WTC11 (cell line): ENCODE measurements at regions not wholly inside any gene's neighbourhood (a gene's known extent, or its start where the extent isn't known, plus 50 kb on each side); places are given as distances from the start of the nearest gene placed in this dataset.

ENCODE experiments used
- ATAC-seq: fragments of 200-7000 bp; cut with Tn5 transposase; 2 replicates; pipeline ENCODE4 v1.10.0; 2021; ENCODE audit warnings: mild to moderate bottlenecking, moderate library complexity
- CTCF ChIA-PET: fragments of 300-600 bp; sonication (Branson Sonifier 250); formaldehyde crosslinking; loops from one replicate; lab custom pipeline; 2021; ENCODE audit warnings: antibody characterized with exemption; lab: Charles Lee
- POLR2A ChIA-PET: fragments of 350-600 bp; sonication (Branson Sonifier 250); formaldehyde crosslinking; loops from one replicate; lab custom pipeline; 2021; ENCODE audit warnings: antibody characterized with exemption; lab: Charles Lee
- DNase-seq: peaks from one replicate; pipeline ENCODE4 v3.0.0; 2021; ENCODE audit warnings: low spot score
- H3K27ac Mint-ChIP-seq: 2 replicates; pipeline ENCODE4 v1.8.0; 2021; ENCODE audit warnings: mixed read lengths
- H3K27me3 Mint-ChIP-seq: 2 replicates; pipeline ENCODE4 v1.8.0; 2021; ENCODE audit warnings: low read depth, mild to moderate bottlenecking, moderate library complexity, mixed read lengths
- H3K36me3 Mint-ChIP-seq: 2 replicates; pipeline ENCODE4 v1.8.0; 2021; ENCODE audit warnings: mixed read lengths
- H3K4me1 Mint-ChIP-seq: 2 replicates; pipeline ENCODE4 v1.8.0; 2022; ENCODE audit warnings: mixed read lengths
- H3K4me3 Mint-ChIP-seq: 2 replicates; pipeline ENCODE4 v1.8.0; 2021; ENCODE audit warnings: mild to moderate bottlenecking, moderate library complexity, mixed read lengths
- H3K9me3 Mint-ChIP-seq: 2 replicates; pipeline ENCODE4 v1.8.0; 2021; ENCODE audit warnings: mixed read lengths
- EMX1 ChIP-seq: fragments of 250-450 bp; sonication (Bioruptor Pico); IDR thresholded peaks from 2 replicates; pipeline ENCODE4 v1.8.0; 2021; ENCODE audit warnings: mild to moderate bottlenecking
- FOXK1 ChIP-seq: sonication (generic); formaldehyde crosslinking; IDR thresholded peaks from 2 replicates; pipeline ENCODE4 v1.8.0; 2022; ENCODE audit warnings: mild to moderate bottlenecking, moderate library complexity, missing genetic modification reagents
- GABPB1 ChIP-seq: sonication (generic); formaldehyde crosslinking; IDR thresholded peaks from 2 replicates; pipeline ENCODE4 v1.8.1; 2023; ENCODE audit warnings: mild to moderate bottlenecking, missing genetic modification reagents
- GTF2I ChIP-seq: fragments of 250-450 bp; sonication (Bioruptor Pico); conservative IDR thresholded peaks from 2 replicates; pipeline ENCODE4 v1.4.0; 2021; ENCODE audit warnings: mild to moderate bottlenecking
- MXD4 ChIP-seq: fragments of 250-450 bp; sonication (Bioruptor Pico); IDR thresholded peaks from 2 replicates; pipeline ENCODE4 v1.8.0; 2021; ENCODE audit warnings: mild to moderate bottlenecking, moderate library complexity, borderline replicate concordance
- NFE2L1 ChIP-seq: sonication (generic); formaldehyde crosslinking; IDR thresholded peaks from 2 replicates; pipeline ENCODE4 v1.8.1; 2023; ENCODE audit warnings: missing genetic modification reagents
- NR1H2 ChIP-seq: sonication (generic); formaldehyde crosslinking; IDR thresholded peaks from 2 replicates; pipeline ENCODE4 v1.9.0; 2021; ENCODE audit warnings: mild to moderate bottlenecking, moderate library complexity, missing genetic modification reagents
- PRRX2 ChIP-seq: fragments of 250-450 bp; sonication (Bioruptor Pico); IDR thresholded peaks from 2 replicates; pipeline ENCODE4 v1.8.0; 2021; ENCODE audit warnings: mild to moderate bottlenecking
- SOX15 ChIP-seq: fragments of 250-450 bp; sonication (Bioruptor Pico); IDR thresholded peaks from 2 replicates; pipeline ENCODE4 v1.9.0; 2021; ENCODE audit warnings: mild to moderate bottlenecking
- TEAD1 ChIP-seq: sonication (generic); formaldehyde crosslinking; IDR thresholded peaks from 2 replicates; pipeline ENCODE4 v1.8.0; 2022; ENCODE audit warnings: mild to moderate bottlenecking, missing genetic modification reagents
- ZNF138 ChIP-seq: sonication (generic); formaldehyde crosslinking; conservative IDR thresholded peaks from 2 replicates; pipeline ENCODE4 v1.8.1; 2022; ENCODE audit warnings: mild to moderate bottlenecking, moderate library complexity, missing genetic modification reagents
- ZNF396 ChIP-seq: fragments of 250-450 bp; sonication (Bioruptor Pico); IDR thresholded peaks from 2 replicates; pipeline ENCODE4 v1.8.0; 2021; ENCODE audit warnings: mild to moderate bottlenecking, moderate library complexity, borderline replicate concordance
- ZNF416 ChIP-seq: fragments of 250-450 bp; sonication (Bioruptor Pico); IDR thresholded peaks from 2 replicates; pipeline ENCODE4 v1.9.0; 2021; ENCODE audit warnings: mild to moderate bottlenecking, inconsistent platforms
- ZNF671 ChIP-seq: fragments of 250-450 bp; sonication (Bioruptor Pico); IDR thresholded peaks from 2 replicates; pipeline ENCODE4 v1.8.0; 2021; ENCODE audit warnings: mild to moderate bottlenecking
- TF ChIP-seq, protein P1 (sequence below): fragments of 250-450 bp; sonication (Bioruptor Pico); IDR thresholded peaks from 2 replicates; pipeline ENCODE4 v1.8.0; 2021; ENCODE audit warnings: mild to moderate bottlenecking
- TF ChIP-seq, protein P2 (sequence below): sonication (generic); formaldehyde crosslinking; IDR thresholded peaks from 2 replicates; pipeline ENCODE4 v1.8.1; 2022; ENCODE audit warnings: low read depth, mild to moderate bottlenecking, moderate library complexity, missing genetic modification reagents, borderline replicate concordance
- TF ChIP-seq, protein P3 (sequence below): sonication (generic); formaldehyde crosslinking; IDR thresholded peaks from 2 replicates; pipeline ENCODE4 v1.8.1; 2022; ENCODE audit warnings: mild to moderate bottlenecking, missing genetic modification reagents, moderate library complexity, borderline replicate concordance
- TF ChIP-seq, protein P4 (sequence below): sonication (generic); formaldehyde crosslinking; IDR thresholded peaks from 2 replicates; pipeline ENCODE4 v1.8.1; 2023; ENCODE audit warnings: mild to moderate bottlenecking, missing genetic modification reagents
- TF ChIP-seq, protein P5 (sequence below): sonication (generic); formaldehyde crosslinking; conservative IDR thresholded peaks from 2 replicates; pipeline ENCODE4 v1.8.1; 2023; ENCODE audit warnings: mild to moderate bottlenecking, low read depth, missing genetic modification reagents, moderate library complexity
- TF ChIP-seq, protein P6 (sequence below): sonication (generic); formaldehyde crosslinking; IDR thresholded peaks from 2 replicates; pipeline ENCODE4 v1.8.0; 2022; ENCODE audit warnings: mild to moderate bottlenecking, missing genetic modification reagents
- TF ChIP-seq, protein P7 (sequence below): sonication (generic); formaldehyde crosslinking; conservative IDR thresholded peaks from 2 replicates; pipeline ENCODE4 v1.8.1; 2022; ENCODE audit warnings: mild to moderate bottlenecking, missing genetic modification reagents
- TF ChIP-seq, protein P8 (sequence below): sonication (generic); formaldehyde crosslinking; IDR thresholded peaks from 2 replicates; pipeline ENCODE4 v1.8.1; 2023; ENCODE audit warnings: mild to moderate bottlenecking, missing genetic modification reagents, borderline replicate concordance

DNA sequence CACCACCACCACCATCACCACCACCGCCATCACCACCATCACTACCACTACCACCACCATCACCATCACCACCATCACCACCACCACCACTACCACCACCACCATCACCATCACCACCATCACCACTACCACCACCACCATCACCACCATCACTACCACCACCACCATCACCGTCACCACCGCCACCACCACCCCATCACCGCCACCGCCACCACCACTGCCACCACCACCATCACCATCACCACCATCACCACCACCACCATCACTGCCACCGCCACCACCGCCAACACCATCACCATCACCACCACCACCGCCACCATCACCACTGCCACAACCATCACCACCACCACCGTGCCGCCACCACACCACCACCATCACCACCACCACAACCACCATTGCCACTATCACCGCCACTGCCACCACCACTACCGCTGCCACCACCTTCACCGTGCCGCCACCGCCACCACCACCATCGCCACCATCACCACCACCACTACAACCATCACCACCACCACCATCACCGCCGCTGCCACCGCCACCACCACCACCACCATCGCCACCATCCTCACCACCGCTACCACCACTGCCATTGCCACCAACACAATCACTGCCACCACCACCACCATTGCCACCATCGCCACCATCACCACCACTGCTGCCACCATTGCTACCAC, 1511.3 kb upstream of the AGA start:
- TF ChIP-seq FOXK1 (no peak), TEAD1 (CRISPR knock-in tag) (no peak), NR1H2 (CRISPR knock-in tag) (no peak), SOX15 (CRISPR knock-in tag) (no peak), ZNF416 (no peak), NFE2L1 (CRISPR knock-in tag) (no peak)
- TF ChIP-seq, protein P1, sequence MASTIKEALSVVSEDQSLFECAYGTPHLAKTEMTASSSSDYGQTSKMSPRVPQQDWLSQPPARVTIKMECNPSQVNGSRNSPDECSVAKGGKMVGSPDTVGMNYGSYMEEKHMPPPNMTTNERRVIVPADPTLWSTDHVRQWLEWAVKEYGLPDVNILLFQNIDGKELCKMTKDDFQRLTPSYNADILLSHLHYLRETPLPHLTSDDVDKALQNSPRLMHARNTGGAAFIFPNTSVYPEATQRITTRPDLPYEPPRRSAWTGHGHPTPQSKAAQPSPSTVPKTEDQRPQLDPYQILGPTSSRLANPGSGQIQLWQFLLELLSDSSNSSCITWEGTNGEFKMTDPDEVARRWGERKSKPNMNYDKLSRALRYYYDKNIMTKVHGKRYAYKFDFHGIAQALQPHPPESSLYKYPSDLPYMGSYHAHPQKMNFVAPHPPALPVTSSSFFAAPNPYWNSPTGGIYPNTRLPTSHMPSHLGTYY (CRISPR knock-in tag), result no peak
- Mint-ChIP-seq H3K4me3 (no peak overlapping the region), H3K9me3 (peaks cover 15% of the 10 kb centered on the region), H3K36me3 (peaks cover 10% of the 10 kb centered on the region), H3K4me1 (no peaks in the 10 kb centered on the region), H3K27me3 (no peaks in the 10 kb centered on the region), H3K27ac (no peak overlapping the region)
- ATAC-seq (no peak), DNase-seq (no peak)
- ChIA-PET POLR2A (no interaction called here), CTCF (no interaction called here)

DNA sequence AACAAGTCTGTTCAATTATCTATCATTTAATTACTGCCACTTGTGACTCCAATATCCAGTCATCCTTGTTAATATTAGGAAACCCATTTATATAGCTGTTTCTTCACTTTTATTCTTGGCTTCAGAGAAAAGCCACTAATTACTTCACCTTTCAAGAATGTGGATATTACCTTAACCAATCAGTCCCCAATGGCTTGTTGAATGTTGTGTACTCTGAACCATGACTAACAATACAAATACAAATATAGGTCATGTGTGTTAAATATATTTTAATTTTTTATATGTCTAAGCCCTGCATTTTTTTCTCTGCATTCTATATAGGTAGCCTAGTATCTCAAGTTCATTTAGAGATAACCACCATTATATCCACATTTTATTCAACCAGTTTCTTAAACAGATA, 1513.4 kb upstream of the AGA start:
- ATAC-seq, result no peak
- DNase-seq, result no peak
- peaks cover 10% of the 10 kb centered on the region for H3K36me3 Mint-ChIP-seq
- peaks cover 15% of the 10 kb centered on the region for H3K9me3 Mint-ChIP-seq
- H3K4me3 Mint-ChIP-seq, result no peak overlapping the region
- H3K4me1 Mint-ChIP-seq, result no peaks in the 10 kb centered on the region
- H3K27me3 Mint-ChIP-seq, result no peaks in the 10 kb centered on the region
- CTCF ChIA-PET, result interaction anchor here (1.2 kb wide), 1 partner anchor 352 kb away, joined by 4 read pairs; no protein-coding TSS in a partner anchor
- POLR2A ChIA-PET, result no interaction called here
- H3K27ac Mint-ChIP-seq, result no peak overlapping the region
- no peak for TF ChIP-seq PRRX2 (CRISPR knock-in tag)
- TF ChIP-seq, protein P2, sequence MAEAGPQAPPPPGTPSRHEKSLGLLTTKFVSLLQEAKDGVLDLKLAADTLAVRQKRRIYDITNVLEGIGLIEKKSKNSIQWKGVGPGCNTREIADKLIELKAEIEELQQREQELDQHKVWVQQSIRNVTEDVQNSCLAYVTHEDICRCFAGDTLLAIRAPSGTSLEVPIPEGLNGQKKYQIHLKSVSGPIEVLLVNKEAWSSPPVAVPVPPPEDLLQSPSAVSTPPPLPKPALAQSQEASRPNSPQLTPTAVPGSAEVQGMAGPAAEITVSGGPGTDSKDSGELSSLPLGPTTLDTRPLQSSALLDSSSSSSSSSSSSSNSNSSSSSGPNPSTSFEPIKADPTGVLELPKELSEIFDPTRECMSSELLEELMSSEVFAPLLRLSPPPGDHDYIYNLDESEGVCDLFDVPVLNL (CRISPR knock-in tag), result no peak
- TF ChIP-seq, protein P3, sequence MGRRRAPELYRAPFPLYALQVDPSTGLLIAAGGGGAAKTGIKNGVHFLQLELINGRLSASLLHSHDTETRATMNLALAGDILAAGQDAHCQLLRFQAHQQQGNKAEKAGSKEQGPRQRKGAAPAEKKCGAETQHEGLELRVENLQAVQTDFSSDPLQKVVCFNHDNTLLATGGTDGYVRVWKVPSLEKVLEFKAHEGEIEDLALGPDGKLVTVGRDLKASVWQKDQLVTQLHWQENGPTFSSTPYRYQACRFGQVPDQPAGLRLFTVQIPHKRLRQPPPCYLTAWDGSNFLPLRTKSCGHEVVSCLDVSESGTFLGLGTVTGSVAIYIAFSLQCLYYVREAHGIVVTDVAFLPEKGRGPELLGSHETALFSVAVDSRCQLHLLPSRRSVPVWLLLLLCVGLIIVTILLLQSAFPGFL (CRISPR knock-in tag), result no peak
- TF ChIP-seq GTF2I (CRISPR knock-in tag), result no peak
- TF ChIP-seq MXD4 (CRISPR knock-in tag), result no peak
- TF ChIP-seq ZNF138 (CRISPR knock-in tag), result no peak
- TF ChIP-seq TEAD1 (CRISPR knock-in tag), result no peak
- TF ChIP-seq, protein P4, sequence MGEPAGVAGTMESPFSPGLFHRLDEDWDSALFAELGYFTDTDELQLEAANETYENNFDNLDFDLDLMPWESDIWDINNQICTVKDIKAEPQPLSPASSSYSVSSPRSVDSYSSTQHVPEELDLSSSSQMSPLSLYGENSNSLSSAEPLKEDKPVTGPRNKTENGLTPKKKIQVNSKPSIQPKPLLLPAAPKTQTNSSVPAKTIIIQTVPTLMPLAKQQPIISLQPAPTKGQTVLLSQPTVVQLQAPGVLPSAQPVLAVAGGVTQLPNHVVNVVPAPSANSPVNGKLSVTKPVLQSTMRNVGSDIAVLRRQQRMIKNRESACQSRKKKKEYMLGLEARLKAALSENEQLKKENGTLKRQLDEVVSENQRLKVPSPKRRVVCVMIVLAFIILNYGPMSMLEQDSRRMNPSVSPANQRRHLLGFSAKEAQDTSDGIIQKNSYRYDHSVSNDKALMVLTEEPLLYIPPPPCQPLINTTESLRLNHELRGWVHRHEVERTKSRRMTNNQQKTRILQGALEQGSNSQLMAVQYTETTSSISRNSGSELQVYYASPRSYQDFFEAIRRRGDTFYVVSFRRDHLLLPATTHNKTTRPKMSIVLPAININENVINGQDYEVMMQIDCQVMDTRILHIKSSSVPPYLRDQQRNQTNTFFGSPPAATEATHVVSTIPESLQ (CRISPR knock-in tag), result no peak
- TF ChIP-seq ZNF416, result no peak
- TF ChIP-seq, protein P5, sequence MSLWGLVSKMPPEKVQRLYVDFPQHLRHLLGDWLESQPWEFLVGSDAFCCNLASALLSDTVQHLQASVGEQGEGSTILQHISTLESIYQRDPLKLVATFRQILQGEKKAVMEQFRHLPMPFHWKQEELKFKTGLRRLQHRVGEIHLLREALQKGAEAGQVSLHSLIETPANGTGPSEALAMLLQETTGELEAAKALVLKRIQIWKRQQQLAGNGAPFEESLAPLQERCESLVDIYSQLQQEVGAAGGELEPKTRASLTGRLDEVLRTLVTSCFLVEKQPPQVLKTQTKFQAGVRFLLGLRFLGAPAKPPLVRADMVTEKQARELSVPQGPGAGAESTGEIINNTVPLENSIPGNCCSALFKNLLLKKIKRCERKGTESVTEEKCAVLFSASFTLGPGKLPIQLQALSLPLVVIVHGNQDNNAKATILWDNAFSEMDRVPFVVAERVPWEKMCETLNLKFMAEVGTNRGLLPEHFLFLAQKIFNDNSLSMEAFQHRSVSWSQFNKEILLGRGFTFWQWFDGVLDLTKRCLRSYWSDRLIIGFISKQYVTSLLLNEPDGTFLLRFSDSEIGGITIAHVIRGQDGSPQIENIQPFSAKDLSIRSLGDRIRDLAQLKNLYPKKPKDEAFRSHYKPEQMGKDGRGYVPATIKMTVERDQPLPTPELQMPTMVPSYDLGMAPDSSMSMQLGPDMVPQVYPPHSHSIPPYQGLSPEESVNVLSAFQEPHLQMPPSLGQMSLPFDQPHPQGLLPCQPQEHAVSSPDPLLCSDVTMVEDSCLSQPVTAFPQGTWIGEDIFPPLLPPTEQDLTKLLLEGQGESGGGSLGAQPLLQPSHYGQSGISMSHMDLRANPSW (CRISPR knock-in tag), result no peak
- TF ChIP-seq, protein P6, sequence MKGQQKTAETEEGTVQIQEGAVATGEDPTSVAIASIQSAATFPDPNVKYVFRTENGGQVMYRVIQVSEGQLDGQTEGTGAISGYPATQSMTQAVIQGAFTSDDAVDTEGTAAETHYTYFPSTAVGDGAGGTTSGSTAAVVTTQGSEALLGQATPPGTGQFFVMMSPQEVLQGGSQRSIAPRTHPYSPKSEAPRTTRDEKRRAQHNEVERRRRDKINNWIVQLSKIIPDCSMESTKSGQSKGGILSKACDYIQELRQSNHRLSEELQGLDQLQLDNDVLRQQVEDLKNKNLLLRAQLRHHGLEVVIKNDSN (CRISPR knock-in tag), result no peak
- TF ChIP-seq, protein P7, sequence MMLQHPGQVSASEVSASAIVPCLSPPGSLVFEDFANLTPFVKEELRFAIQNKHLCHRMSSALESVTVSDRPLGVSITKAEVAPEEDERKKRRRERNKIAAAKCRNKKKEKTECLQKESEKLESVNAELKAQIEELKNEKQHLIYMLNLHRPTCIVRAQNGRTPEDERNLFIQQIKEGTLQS (CRISPR knock-in tag), result no peak
- TF ChIP-seq ZNF671 (CRISPR knock-in tag), result no peak
- TF ChIP-seq, protein P8, sequence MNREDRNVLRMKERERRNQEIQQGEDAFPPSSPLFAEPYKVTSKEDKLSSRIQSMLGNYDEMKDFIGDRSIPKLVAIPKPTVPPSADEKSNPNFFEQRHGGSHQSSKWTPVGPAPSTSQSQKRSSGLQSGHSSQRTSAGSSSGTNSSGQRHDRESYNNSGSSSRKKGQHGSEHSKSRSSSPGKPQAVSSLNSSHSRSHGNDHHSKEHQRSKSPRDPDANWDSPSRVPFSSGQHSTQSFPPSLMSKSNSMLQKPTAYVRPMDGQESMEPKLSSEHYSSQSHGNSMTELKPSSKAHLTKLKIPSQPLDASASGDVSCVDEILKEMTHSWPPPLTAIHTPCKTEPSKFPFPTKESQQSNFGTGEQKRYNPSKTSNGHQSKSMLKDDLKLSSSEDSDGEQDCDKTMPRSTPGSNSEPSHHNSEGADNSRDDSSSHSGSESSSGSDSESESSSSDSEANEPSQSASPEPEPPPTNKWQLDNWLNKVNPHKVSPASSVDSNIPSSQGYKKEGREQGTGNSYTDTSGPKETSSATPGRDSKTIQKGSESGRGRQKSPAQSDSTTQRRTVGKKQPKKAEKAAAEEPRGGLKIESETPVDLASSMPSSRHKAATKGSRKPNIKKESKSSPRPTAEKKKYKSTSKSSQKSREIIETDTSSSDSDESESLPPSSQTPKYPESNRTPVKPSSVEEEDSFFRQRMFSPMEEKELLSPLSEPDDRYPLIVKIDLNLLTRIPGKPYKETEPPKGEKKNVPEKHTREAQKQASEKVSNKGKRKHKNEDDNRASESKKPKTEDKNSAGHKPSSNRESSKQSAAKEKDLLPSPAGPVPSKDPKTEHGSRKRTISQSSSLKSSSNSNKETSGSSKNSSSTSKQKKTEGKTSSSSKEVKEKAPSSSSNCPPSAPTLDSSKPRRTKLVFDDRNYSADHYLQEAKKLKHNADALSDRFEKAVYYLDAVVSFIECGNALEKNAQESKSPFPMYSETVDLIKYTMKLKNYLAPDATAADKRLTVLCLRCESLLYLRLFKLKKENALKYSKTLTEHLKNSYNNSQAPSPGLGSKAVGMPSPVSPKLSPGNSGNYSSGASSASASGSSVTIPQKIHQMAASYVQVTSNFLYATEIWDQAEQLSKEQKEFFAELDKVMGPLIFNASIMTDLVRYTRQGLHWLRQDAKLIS (CRISPR knock-in tag), result no peak
- TF ChIP-seq ZNF396 (CRISPR knock-in tag), result no peak
- TF ChIP-seq GABPB1, result no peak
- no peak for TF ChIP-seq EMX1
